T-cell (primary cell): ENCODE measurements at regions not wholly inside any gene's neighbourhood (a gene's known extent, or its start where the extent isn't known, plus 50 kb on each side); places are given as distances from the start of the nearest gene placed in this dataset.
"Not testable (repeated sequence)": the region's sequence is repeated elsewhere in the genome, so short reads cannot be mapped to it uniquely, and the experiment has no call there.

Experiments used
- ATAC-seq, 4 experiments: fragments of 200-7000 bp in 3 of 4; fragments of 150-1000 bp in 1 of 4; cut with Tn5 transposase; replicated peaks in 1 of 4; 1 replicate in 3 of 4; 2 replicates in 1 of 4; pipeline ENCODE4 v1.10.0; 2021; ENCODE audit warnings: moderate library complexity in 3 of 4, mild to moderate bottlenecking in 2 of 4, moderate number of reproducible peaks in 1 of 4
- CTCF ChIA-PET, 2 donors: fragments of 300-600 bp; sonication (Branson Sonifier 250); formaldehyde crosslinking; loops; one replicate each; lab custom pipeline; 2022; ENCODE audit warnings: antibody characterized with exemption in 2 of 2; lab: Charles Lee
- POLR2A ChIA-PET, 2 donors: fragments of 300-600 bp; sonication (Branson Sonifier 250); formaldehyde crosslinking; loops; one replicate each; lab custom pipeline; 2022; ENCODE audit warnings: antibody characterized with exemption in 2 of 2; lab: Charles Lee
- DNase-seq, 35 experiments: peaks; one replicate each; pipeline versions ENCODE4 v3.0.0 to v3.0.0-alpha.2; 2013 to 2023
- H3K27ac ChIP-seq: one replicate; pipeline ENCODE4 v1.5.1; 2013; ENCODE audit warnings: low read length
- H3K27me3 ChIP-seq, 2 experiments: replicated peaks in 1 of 2; 1 replicate in 1 of 2; 2 replicates in 1 of 2; pipeline versions ENCODE4 v1.6.1 to v1.7.0; 2013; ENCODE audit warnings: low read length in 1 of 2, mixed read lengths in 1 of 2; ENCODE audit not compliant: control insufficient read depth in 2 of 2, insufficient read depth in 2 of 2; ENCODE audit errors: extremely low read depth in 1 of 2
- H3K36me3 ChIP-seq, 2 donors: 1 replicate in 1 of 2; 2 replicates in 1 of 2; pipeline versions ENCODE4 v1.6.1 to v1.7.0; 2013; ENCODE audit warnings: low read length in 1 of 2; ENCODE audit not compliant: control insufficient read depth in 2 of 2, insufficient read depth in 1 of 2; ENCODE audit errors: extremely low read depth in 1 of 2
- H3K4me1 ChIP-seq, 2 experiments: 1 replicate in 1 of 2; 2 replicates in 1 of 2; pipeline versions ENCODE4 v1.6.1 to v1.7.0; 2013; ENCODE audit warnings: low read length in 2 of 2, mixed read lengths in 1 of 2; ENCODE audit not compliant: insufficient read depth in 2 of 2, control insufficient read depth in 1 of 2; ENCODE audit errors: extremely low read depth in 1 of 2
- H3K4me3 ChIP-seq, 2 donors: 1 replicate in 1 of 2; 2 replicates in 1 of 2; pipeline versions ENCODE4 v1.5.1 to v1.7.0; 2013; ENCODE audit warnings: mild to moderate bottlenecking in 2 of 2, low read length in 1 of 2, moderate library complexity in 1 of 2; ENCODE audit not compliant: control insufficient read depth in 1 of 2; ENCODE audit errors: extremely low read depth in 1 of 2
- H3K9me3 ChIP-seq: 2 replicates; pipeline ENCODE4 v1.7.0; 2013
- H3K27ac Mint-ChIP-seq, 2 donors: one replicate each; pipeline ENCODE4 v1.8.0; 2020 to 2021; ENCODE audit warnings: mild to moderate bottlenecking in 2 of 2, mixed read lengths in 2 of 2
- H3K27me3 Mint-ChIP-seq, 2 donors: one replicate each; pipeline ENCODE4 v1.8.0; 2021 to 2022; ENCODE audit warnings: mixed read lengths in 2 of 2
- H3K36me3 Mint-ChIP-seq: one replicate; pipeline ENCODE4 v1.8.0; 2021; ENCODE audit warnings: mixed read lengths
- H3K4me1 Mint-ChIP-seq, 3 donors: one replicate each; pipeline ENCODE4 v1.8.0; 2020 to 2022; ENCODE audit warnings: mixed read lengths in 3 of 3, mild to moderate bottlenecking in 1 of 3
- H3K4me3 Mint-ChIP-seq, 3 donors: one replicate each; pipeline ENCODE4 v1.8.0; 2020 to 2022; ENCODE audit warnings: mild to moderate bottlenecking in 3 of 3, mixed read lengths in 3 of 3, moderate library complexity in 3 of 3
- H3K9me3 Mint-ChIP-seq, 3 donors: one replicate each; pipeline ENCODE4 v1.8.0; 2020 to 2022; ENCODE audit warnings: mixed read lengths in 3 of 3
- WGBS: methylation state at CpG from one replicate; pipeline ENCODE4 v1.1.5; 2013; ENCODE audit warnings: missing lambda C conversion rate; ENCODE audit not compliant: insufficient coverage; 5-methylcytosine and 5-hydroxymethylcytosine counted together

DNA sequence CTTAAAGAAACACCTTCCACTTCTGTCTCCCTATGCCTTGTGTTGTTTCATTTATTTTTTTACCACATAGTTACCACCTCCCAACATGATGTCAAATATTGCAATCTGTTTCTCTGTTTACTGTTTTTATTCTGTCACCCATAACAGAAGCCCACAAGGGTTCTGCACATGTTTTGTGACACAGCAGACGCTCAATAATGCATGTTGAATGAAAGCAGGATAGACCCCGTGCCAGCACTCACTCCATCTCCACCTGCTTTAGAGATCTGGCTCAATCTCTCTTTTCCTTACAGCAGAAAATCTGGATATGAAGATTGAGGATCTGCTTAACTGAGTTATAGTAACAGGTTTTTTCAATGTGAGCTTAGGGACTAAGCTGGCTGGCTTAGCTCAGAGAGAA, 116.8 kb upstream of the NUDT10 start:
- peaks cover 11% of the 10 kb centered on the region for H3K36me3 Mint-ChIP-seq
- no CpG with 5 or more reads among the region's 2 CpGs for WGBS
- H3K4me3 Mint-ChIP-seq: no peak overlapping the region
- no peaks in the 10 kb centered on the region for H3K27me3 ChIP-seq
- peaks cover 0 to 4% (median under 1%) of the 10 kb centered on the region in 3 donors for H3K9me3 Mint-ChIP-seq
- no peak overlapping the region for H3K27ac Mint-ChIP-seq
- no peaks in the 10 kb centered on the region for H3K36me3 ChIP-seq
- ChIA-PET POLR2A (no interaction called here), CTCF (no interaction called here)
- no peaks in the 10 kb centered on the region for H3K4me1 Mint-ChIP-seq
- DNase-seq (no peak), ATAC-seq (no peak)
- no peaks in the 10 kb centered on the region for H3K4me1 ChIP-seq
- no peaks in the 10 kb centered on the region for H3K9me3 ChIP-seq
- no peak overlapping the region for H3K27ac ChIP-seq
- peaks cover 0 to 6% of the 10 kb centered on the region in 2 donors for H3K27me3 Mint-ChIP-seq
- H3K4me3 ChIP-seq: no peak overlapping the region

DNA sequence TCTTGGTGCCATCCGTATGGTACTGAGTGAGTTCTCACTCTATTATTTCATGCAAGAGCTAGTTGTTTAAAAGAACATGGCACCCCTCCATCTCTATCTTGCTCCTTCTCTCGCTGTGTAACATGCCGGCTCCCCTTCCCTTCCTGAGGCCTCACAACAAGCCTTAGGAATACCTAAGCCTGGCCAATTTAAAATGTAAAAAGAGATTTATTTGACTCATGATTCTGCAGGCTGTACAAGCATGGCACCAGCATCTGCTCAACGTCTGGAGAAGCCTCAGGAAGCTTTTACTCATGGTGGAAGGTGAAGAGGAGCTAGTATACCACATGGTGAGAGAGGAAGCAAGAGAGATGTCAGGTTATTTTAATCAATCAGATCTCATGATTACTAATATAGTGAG, 90.4 kb upstream of the NUDT10 start:
- Mint-ChIP-seq H3K27ac (no peak overlapping the region), H3K36me3 (peaks cover 46% of the 10 kb centered on the region)
- no CpG with 5 or more reads among the region's 4 CpGs for WGBS

DNA sequence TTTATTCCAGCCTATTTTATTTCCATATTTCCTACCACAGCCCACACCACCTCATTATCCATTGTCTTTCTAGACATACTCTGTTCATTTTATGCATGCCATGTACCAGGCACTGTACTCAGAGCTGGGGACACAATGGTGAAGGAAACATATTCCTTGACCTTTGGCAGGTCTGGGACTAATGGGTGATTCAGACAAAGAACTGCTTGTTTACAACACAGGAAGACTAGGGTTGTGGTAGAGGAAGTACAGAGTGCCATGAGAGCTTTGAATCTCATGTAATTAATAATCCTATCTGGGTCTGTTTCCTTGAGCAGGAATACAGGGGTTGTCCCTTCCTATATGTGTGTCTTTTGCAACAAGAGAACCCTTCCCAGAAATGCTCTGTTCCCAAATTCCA, 75.1 kb upstream of the NUDT10 start:
- H3K9me3 ChIP-seq: no peaks in the 10 kb centered on the region
- Mint-ChIP-seq H3K27me3 (peaks cover 0 to 3% of the 10 kb centered on the region in 2 donors), H3K36me3 (no peaks in the 10 kb centered on the region), H3K9me3 (peaks cover 0 to 8% (median 2%) of the 10 kb centered on the region in 3 donors), H3K4me1 (no peaks in the 10 kb centered on the region), H3K4me3 (no peak overlapping the region), H3K27ac (no peak overlapping the region)
- no peaks in the 10 kb centered on the region for H3K4me1 ChIP-seq
- ChIA-PET CTCF (no interaction called here), POLR2A (no interaction called here)
- no peaks in the 10 kb centered on the region for H3K36me3 ChIP-seq
- DNase-seq: no peak
- no peak overlapping the region for H3K4me3 ChIP-seq
- no peaks in the 10 kb centered on the region for H3K27me3 ChIP-seq
- no peak for ATAC-seq
- H3K27ac ChIP-seq: no peak overlapping the region

More for the DNA sequence above, 90.4 kb upstream of the NUDT10 start:
- POLR2A ChIA-PET: no interaction called here
- H3K9me3 Mint-ChIP-seq: peaks cover 9 to 35% (median 21%) of the 10 kb centered on the region in 3 donors
- Histone ChIP-seq H3K36me3 (no peaks in the 10 kb centered on the region), H3K4me1 (no peaks in the 10 kb centered on the region), H3K27ac (no peak overlapping the region), H3K27me3 (no peaks in the 10 kb centered on the region), H3K4me3 (no peak overlapping the region), H3K9me3 (no peaks in the 10 kb centered on the region)
- CTCF ChIA-PET: no interaction called here
- H3K4me3 Mint-ChIP-seq: no peak overlapping the region
- peaks cover 0 to 13% of the 10 kb centered on the region in 2 donors for H3K27me3 Mint-ChIP-seq
- no peaks in the 10 kb centered on the region for H3K4me1 Mint-ChIP-seq
- ATAC-seq (no peak), DNase-seq (no peak)

DNA sequence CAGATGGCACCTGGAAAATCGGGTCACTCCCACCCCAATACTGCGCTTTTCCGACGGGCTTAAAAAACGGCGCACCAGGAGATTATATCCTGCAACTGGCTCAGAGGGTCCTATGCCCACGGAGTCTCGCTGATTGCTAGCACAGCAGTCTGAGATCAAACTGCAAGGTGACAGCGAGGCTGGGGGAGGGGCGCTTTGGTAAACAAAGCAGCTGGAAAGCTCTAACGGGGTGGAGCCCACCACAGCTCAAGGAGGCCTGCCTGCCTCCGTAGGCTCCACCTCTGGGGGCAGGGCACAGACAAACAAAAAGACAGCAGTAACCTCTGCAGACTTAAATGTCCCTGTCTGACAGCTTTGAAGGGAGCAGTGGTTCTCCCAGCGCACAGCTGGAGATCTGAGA, 70.4 kb upstream of the NUDT10 start:
- H3K27ac Mint-ChIP-seq, H3K36me3 ChIP-seq, H3K27me3 ChIP-seq, H3K9me3 Mint-ChIP-seq, H3K27ac ChIP-seq, H3K4me3 ChIP-seq, H3K4me3 Mint-ChIP-seq, H3K27me3 Mint-ChIP-seq, CTCF ChIA-PET, POLR2A ChIA-PET, H3K9me3 ChIP-seq, ATAC-seq, DNase-seq, H3K4me1 Mint-ChIP-seq, H3K4me1 ChIP-seq: not testable (repeated sequence)
- 83% methylated on average over 2 of the region's 13 CpGs for WGBS
- H3K36me3 Mint-ChIP-seq: peaks cover 11% of the 10 kb centered on the region

DNA sequence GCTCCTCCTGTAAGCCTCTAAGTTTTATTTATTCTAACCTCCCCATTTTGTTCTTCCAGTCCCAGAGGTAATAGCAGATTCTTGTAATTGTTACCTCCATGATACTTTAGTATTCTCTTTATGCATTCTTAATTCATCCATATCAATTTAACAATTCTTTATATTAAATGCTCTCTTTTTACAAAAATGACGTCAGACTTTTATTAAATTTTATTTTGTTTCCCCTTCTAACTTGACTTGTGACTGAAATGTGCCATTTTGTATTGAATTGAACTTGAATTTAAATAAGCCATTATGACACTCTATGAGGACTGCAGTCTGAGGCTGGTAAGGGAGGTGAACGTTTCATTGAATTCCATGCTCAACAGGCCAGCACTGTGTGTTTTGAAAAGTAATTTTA, 60.0 kb upstream of the NUDT10 start:
- Mint-ChIP-seq H3K9me3 (peaks cover 0 to 5% (median 0%) of the 10 kb centered on the region in 3 donors), H3K36me3 (peaks cover 11% of the 10 kb centered on the region), H3K27ac (no peak overlapping the region), H3K4me3 (no peak overlapping the region), H3K4me1 (no peaks in the 10 kb centered on the region), H3K27me3 (peaks cover 0 to 8% of the 10 kb centered on the region in 2 donors)
- Histone ChIP-seq H3K4me3 (no peak overlapping the region), H3K27ac (no peak overlapping the region), H3K4me1 (no peaks in the 10 kb centered on the region), H3K27me3 (no peaks in the 10 kb centered on the region), H3K9me3 (no peaks in the 10 kb centered on the region), H3K36me3 (no peaks in the 10 kb centered on the region)
- no peak for DNase-seq
- POLR2A ChIA-PET: no interaction called here
- no CpG with 5 or more reads among the region's 2 CpGs for WGBS
- CTCF ChIA-PET: no interaction called here
- ATAC-seq: no peak

- Histone ChIP-seq H3K4me1 (no peaks in the 10 kb centered on the region), H3K4me3 (no peak overlapping the region), H3K9me3 (no peaks in the 10 kb centered on the region), H3K27me3 (no peaks in the 10 kb centered on the region), H3K36me3 (no peaks in the 10 kb centered on the region), H3K27ac (no peak overlapping the region)
- H3K9me3 Mint-ChIP-seq: no peaks in the 10 kb centered on the region
- no peak overlapping the region for H3K27ac Mint-ChIP-seq
- WGBS: no CpG with 5 or more reads among the region's 6 CpGs
- DNase-seq (no peak), ATAC-seq (no peak)
- H3K36me3 Mint-ChIP-seq: peaks cover 4% of the 10 kb centered on the region
- POLR2A ChIA-PET: no interaction called here
- no peaks in the 10 kb centered on the region for H3K4me1 Mint-ChIP-seq
- CTCF ChIA-PET: no interaction called here
- no peak overlapping the region for H3K4me3 Mint-ChIP-seq
- H3K27me3 Mint-ChIP-seq: peaks cover 0 to 9% of the 10 kb centered on the region in 2 donors
These were observed 50.8 kb upstream of the NUDT10 start for GRCh38 chrX:51281758-51282318.
